ENCODE measurements at regions not wholly inside any gene's neighbourhood (a gene's known extent, or its start where the extent isn't known, plus 50 kb on each side); places are given as distances from the start of the nearest gene placed in this dataset.
"Not testable (repeated sequence)": the region's sequence is repeated elsewhere in the genome, so short reads cannot be mapped to it uniquely, and the experiment has no call there.

- no peak for DNase-seq (ENCODE audit: low read depth)
- H3K4me3 ChIP-seq (ENCODE audit: low read depth, low read length), result no peak overlapping the region
- TF ChIP-seq, protein P1, sequence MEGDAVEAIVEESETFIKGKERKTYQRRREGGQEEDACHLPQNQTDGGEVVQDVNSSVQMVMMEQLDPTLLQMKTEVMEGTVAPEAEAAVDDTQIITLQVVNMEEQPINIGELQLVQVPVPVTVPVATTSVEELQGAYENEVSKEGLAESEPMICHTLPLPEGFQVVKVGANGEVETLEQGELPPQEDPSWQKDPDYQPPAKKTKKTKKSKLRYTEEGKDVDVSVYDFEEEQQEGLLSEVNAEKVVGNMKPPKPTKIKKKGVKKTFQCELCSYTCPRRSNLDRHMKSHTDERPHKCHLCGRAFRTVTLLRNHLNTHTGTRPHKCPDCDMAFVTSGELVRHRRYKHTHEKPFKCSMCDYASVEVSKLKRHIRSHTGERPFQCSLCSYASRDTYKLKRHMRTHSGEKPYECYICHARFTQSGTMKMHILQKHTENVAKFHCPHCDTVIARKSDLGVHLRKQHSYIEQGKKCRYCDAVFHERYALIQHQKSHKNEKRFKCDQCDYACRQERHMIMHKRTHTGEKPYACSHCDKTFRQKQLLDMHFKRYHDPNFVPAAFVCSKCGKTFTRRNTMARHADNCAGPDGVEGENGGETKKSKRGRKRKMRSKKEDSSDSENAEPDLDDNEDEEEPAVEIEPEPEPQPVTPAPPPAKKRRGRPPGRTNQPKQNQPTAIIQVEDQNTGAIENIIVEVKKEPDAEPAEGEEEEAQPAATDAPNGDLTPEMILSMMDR (IDR thresholded peaks at IDR 0.05; ENCODE audit: insufficient read depth, low read depth, low read length, missing control alignments), result no peak
Measured at GRCh38 chrX:45630078-45630477, 429.4 kb upstream of the DIPK2B start.

DNA sequence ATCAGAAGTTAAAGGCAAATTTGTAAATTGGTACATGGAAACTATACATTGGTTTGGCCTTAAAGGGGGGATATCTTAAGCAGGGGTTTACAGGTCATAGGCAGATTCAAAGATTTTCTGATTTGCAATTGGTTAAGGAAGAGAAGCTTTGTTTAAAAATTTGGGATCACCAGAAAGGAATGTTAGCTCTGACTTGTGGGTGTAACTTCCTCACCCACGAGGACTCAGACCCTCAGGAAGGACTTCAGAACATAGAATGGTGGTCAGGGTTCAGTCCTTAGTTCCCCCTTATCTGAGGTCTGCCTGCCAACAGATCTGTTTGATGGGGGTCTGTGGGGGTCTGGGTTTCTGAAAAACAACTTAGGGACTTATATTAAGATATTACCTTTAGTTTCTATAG lies 427.4 kb upstream of the DIPK2B start:
- no peak overlapping the region for H3K4me3 ChIP-seq (ENCODE audit: low read depth, low read length)
- TF ChIP-seq, protein P1 (IDR thresholded peaks at IDR 0.05; ENCODE audit: insufficient read depth, low read depth, low read length, missing control alignments), result no peak
- DNase-seq (ENCODE audit: low read depth), result no peak

GRCh38 chrX:45623266-45623665 lies 422.6 kb upstream of the DIPK2B start:
- no peak for DNase-seq (ENCODE audit: low read depth)
- no peak overlapping the region for H3K4me3 ChIP-seq (ENCODE audit: low read depth, low read length)
- TF ChIP-seq, protein P1 (IDR thresholded peaks at IDR 0.05; ENCODE audit: insufficient read depth, low read depth, low read length, missing control alignments), result no peak

DNA sequence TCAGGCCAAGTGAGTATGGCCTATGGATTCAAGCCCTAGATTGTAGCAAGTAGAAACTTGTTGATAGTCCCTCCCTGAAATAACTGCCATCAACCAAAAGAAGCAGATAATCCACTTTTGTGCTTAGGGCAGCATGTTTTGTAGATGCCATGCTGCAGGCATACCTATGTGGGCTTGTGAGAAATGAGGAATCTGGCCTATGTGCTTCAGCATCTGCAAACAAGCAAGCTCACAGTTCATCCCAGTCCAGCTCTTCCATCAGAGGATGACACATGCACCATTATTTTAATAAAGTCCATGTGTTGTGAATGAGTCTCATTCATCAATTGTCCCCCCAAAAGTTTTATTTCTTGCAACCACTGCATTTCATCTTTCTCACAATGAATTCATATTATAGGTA lies 421.9 kb upstream of the DIPK2B start:
- DNase-seq (ENCODE audit: low read depth), result no peak
- TF ChIP-seq, protein P1 (IDR thresholded peaks at IDR 0.05; ENCODE audit: insufficient read depth, low read depth, low read length, missing control alignments), result no peak
- H3K4me3 ChIP-seq (ENCODE audit: low read depth, low read length), result no peak overlapping the region

GRCh38 chrX:45622042-45622423 lies 421.4 kb upstream of the DIPK2B start:
- no peak for DNase-seq (ENCODE audit: low read depth)
- TF ChIP-seq, protein P1 (IDR thresholded peaks at IDR 0.05; ENCODE audit: insufficient read depth, low read depth, low read length, missing control alignments), result no peak
- H3K4me3 ChIP-seq (ENCODE audit: low read depth, low read length), result no peak overlapping the region

GRCh38 chrX:45621376-45622041 lies 420.8 kb upstream of the DIPK2B start:
- TF ChIP-seq, protein P1 (IDR thresholded peaks at IDR 0.05; ENCODE audit: insufficient read depth, low read depth, low read length, missing control alignments), result no peak
- no peak overlapping the region for H3K4me3 ChIP-seq (ENCODE audit: low read depth, low read length)

DNA sequence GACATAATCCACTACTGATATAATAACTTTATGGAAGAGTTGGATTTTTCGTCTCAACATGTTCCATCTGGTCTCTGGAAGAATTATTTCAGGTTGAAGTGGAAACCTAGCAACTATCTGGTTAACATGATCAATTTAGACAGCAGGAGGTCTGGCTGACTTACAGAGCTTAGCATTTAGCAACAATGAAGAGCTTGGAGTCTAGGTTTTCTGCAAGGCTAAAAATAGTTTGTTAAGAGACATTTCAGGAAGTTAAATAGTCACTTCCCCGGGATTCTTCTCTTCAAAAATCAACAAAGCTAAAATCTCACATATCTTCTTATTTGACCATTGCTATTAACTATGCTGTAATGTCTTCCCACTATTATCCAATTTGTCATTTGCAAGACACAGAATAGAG lies 418.6 kb upstream of the DIPK2B start:
- no peak for DNase-seq (ENCODE audit: low read depth)
- TF ChIP-seq, protein P1 (IDR thresholded peaks at IDR 0.05; ENCODE audit: insufficient read depth, low read depth, low read length, missing control alignments), result no peak
- no peak overlapping the region for H3K4me3 ChIP-seq (ENCODE audit: low read depth, low read length)

More at GRCh38 chrX:45621376-45622041, 420.8 kb upstream of the DIPK2B start:
- peak; percentile 2 for DNase-seq (ENCODE audit: low read depth)

- not testable (repeated sequence) for DNase-seq (ENCODE audit: low read depth)
Measured at GRCh38 chrX:45615591-45615990, 414.9 kb upstream of the DIPK2B start.

More at GRCh38 chrX:45615591-45615990, 414.9 kb upstream of the DIPK2B start:
- H3K4me3 ChIP-seq (ENCODE audit: low read depth, low read length), result not testable (repeated sequence)
